ENCODE measurements at regions not wholly inside any gene's neighbourhood (a gene's known extent, or its start where the extent isn't known, plus 50 kb on each side); places are given as distances from the start of the nearest gene placed in this dataset.
"Not testable (repeated sequence)": the region's sequence is repeated elsewhere in the genome, so short reads cannot be mapped to it uniquely, and the experiment has no call there.

- DNase-seq; intact Hi-C loops (cut with DNase I; ENCODE audit: low total_unique reads); H3K4me3 ChIP-seq; H3K4me1 ChIP-seq; H3K27me3 ChIP-seq (replicated peaks in 1 of 7); H3K27ac ChIP-seq; H3K9me3 ChIP-seq; H3K36me3 ChIP-seq: not testable (repeated sequence)
- 71 to 90% (median 81%) methylated on average over 2 to 3 of the region's 3 CpGs; no CpG with 5 or more reads in 2 of the 5 donors for WGBS, 5 donors
These were observed 76.4 kb upstream of the TMSB4Y start for GRCh38 chrY:13627323-13627722.

DNA sequence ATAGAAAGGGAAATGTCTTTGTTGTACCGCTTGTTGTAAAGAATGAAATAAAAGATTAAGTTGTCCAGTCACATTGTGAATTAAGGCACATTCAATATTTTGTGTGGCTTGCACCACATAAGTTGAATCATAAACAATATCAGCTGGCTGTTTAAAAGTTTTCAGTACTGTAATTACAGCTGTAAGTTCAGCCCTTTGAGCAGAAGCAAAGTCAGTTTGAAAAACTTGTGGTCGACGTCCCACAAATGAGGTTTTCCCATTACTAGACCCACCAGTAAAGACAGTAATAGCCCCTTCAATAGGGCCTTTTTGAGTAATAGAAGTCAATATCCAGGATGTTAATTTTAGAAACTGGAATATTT is 87.8 kb upstream of the TMSB4Y start:
- no peaks in the 10 kb centered on the region for H3K27me3 ChIP-seq (replicated peaks in 1 of 7)
- no peaks in the 10 kb centered on the region for H3K4me1 ChIP-seq
- TF ChIP-seq POLR2AphosphoS5 (IDR thresholded peaks at IDR 0.05): no peak
- TF ChIP-seq, protein P1, sequence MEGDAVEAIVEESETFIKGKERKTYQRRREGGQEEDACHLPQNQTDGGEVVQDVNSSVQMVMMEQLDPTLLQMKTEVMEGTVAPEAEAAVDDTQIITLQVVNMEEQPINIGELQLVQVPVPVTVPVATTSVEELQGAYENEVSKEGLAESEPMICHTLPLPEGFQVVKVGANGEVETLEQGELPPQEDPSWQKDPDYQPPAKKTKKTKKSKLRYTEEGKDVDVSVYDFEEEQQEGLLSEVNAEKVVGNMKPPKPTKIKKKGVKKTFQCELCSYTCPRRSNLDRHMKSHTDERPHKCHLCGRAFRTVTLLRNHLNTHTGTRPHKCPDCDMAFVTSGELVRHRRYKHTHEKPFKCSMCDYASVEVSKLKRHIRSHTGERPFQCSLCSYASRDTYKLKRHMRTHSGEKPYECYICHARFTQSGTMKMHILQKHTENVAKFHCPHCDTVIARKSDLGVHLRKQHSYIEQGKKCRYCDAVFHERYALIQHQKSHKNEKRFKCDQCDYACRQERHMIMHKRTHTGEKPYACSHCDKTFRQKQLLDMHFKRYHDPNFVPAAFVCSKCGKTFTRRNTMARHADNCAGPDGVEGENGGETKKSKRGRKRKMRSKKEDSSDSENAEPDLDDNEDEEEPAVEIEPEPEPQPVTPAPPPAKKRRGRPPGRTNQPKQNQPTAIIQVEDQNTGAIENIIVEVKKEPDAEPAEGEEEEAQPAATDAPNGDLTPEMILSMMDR (IDR thresholded peaks at IDR 0.05 in 8 of 11, conservative IDR thresholded peaks at IDR 0.05 in 3 of 11): no peak
- no peak for TF ChIP-seq POLR2A (IDR thresholded peaks at IDR 0.05)
- no peak overlapping the region for H3K27ac ChIP-seq
- H3K9me3 ChIP-seq: no peaks in the 10 kb centered on the region
- no peak for DNase-seq
- H3K4me3 ChIP-seq: no peak overlapping the region
- H3K36me3 ChIP-seq: no peaks in the 10 kb centered on the region
- WGBS, 5 donors: 75 to 91% (median 77%) methylated on average over 3 of the region's 3 CpGs; no CpG with 5 or more reads in 2 of the 5 donors
- intact Hi-C loops (cut with DNase I; ENCODE audit: low total_unique reads): no loop called here

GRCh38 chrY:13615301-13615942 is 88.3 kb upstream of the TMSB4Y start:
- intact Hi-C loops (cut with DNase I; ENCODE audit: low total_unique reads): no loop called here
- no peaks in the 10 kb centered on the region for H3K27me3 ChIP-seq (replicated peaks in 1 of 7)
- TF ChIP-seq POLR2AphosphoS5 (IDR thresholded peaks at IDR 0.05) (no peak), POLR2A (IDR thresholded peaks at IDR 0.05) (no peak)
- TF ChIP-seq, protein P1 (IDR thresholded peaks at IDR 0.05 in 8 of 11, conservative IDR thresholded peaks at IDR 0.05 in 3 of 11): no peak
- no peak overlapping the region for H3K27ac ChIP-seq
- no peaks in the 10 kb centered on the region for H3K4me1 ChIP-seq
- H3K4me3 ChIP-seq: no peak overlapping the region
- no peak for DNase-seq
- H3K9me3 ChIP-seq: no peaks in the 10 kb centered on the region
- H3K36me3 ChIP-seq: no peaks in the 10 kb centered on the region

DNA sequence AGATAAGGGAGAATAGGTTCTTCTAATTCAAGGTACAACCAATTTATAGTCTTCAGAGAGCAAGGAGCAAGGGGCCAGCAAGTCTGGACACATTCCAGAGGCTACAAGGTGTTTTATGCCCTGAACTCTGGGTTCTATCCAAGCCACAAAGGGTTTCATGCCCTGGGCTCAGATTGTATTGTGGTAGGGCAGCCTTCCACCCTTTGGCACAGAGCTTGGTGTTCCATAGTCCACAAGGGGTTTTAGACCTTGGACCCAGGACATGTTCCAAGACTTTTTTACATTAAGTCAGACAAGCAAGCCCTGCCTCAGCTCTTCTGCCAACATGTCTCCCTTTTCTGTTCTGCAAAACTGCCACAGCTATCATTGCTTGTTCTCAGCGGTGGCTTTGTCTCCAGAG is 90.8 kb upstream of the TMSB4Y start:
- intact Hi-C loops (cut with DNase I; ENCODE audit: low total_unique reads): no loop called here
- Histone ChIP-seq H3K4me3 (no peak overlapping the region), H3K4me1 (no peaks in the 10 kb centered on the region), H3K9me3 (no peaks in the 10 kb centered on the region), H3K27ac (no peak overlapping the region), H3K27me3 (replicated peaks in 1 of 7) (no peaks in the 10 kb centered on the region), H3K36me3 (no peaks in the 10 kb centered on the region)
- 83 to 98% (median 93%) methylated on average over 1 of the region's 1 CpG; no CpG with 5 or more reads in 2 of the 5 donors for WGBS, 5 donors
- DNase-seq: no peak
- TF ChIP-seq POLR2AphosphoS5 (IDR thresholded peaks at IDR 0.05): no peak
- TF ChIP-seq, protein P1 (IDR thresholded peaks at IDR 0.05 in 8 of 11, conservative IDR thresholded peaks at IDR 0.05 in 3 of 11): no peak

- H3K27ac ChIP-seq: no peak overlapping the region
- no peaks in the 10 kb centered on the region for H3K4me1 ChIP-seq
- DNase-seq: no peak
- H3K9me3 ChIP-seq: no peaks in the 10 kb centered on the region
- TF ChIP-seq POLR2AphosphoS5 (IDR thresholded peaks at IDR 0.05): no peak
- no peak for TF ChIP-seq POLR2A (IDR thresholded peaks at IDR 0.05)
- TF ChIP-seq, protein P1 (IDR thresholded peaks at IDR 0.05 in 8 of 11, conservative IDR thresholded peaks at IDR 0.05 in 3 of 11): no peak
- no peaks in the 10 kb centered on the region for H3K36me3 ChIP-seq
- intact Hi-C loops (cut with DNase I; ENCODE audit: low total_unique reads): no loop called here
- no peaks in the 10 kb centered on the region for H3K27me3 ChIP-seq (replicated peaks in 1 of 7)
- H3K4me3 ChIP-seq: no peak overlapping the region
These were observed 91.7 kb upstream of the TMSB4Y start for GRCh38 chrY:13611965-13612364.

All from spleen (tissue), 11 donors.